B cell (primary cell): ENCODE measurements at regions not wholly inside any gene's neighbourhood (a gene's known extent, or its start where the extent isn't known, plus 50 kb on each side); places are given as distances from the start of the nearest gene placed in this dataset.

Experiments
- CTCF ChIP-seq: fragments of 200-600 bp; IDR thresholded peaks from one replicate; pipeline ENCODE4 v1.8.0; 2022; ENCODE audit warnings: antibody characterized with exemption, mild to moderate bottlenecking
- EZH2 ChIP-seq: IDR thresholded peaks from 2 replicates; pipeline ENCODE4 v1.6.1; 2012; ENCODE audit warnings: borderline replicate concordance, low read depth, mild to moderate bottlenecking, moderate library complexity, low read length; ENCODE audit not compliant: insufficient read depth, poor library complexity, severe bottlenecking

GRCh38 chr9:23073136-23073535, 626.5 kb downstream of the DMRTA1 start:
- no peak for TF ChIP-seq CTCF
- no peak for TF ChIP-seq EZH2
